CD4-positive, alpha-beta memory T cell (primary cell): ENCODE measurements at regions not wholly inside any gene's neighbourhood (a gene's known extent, or its start where the extent isn't known, plus 50 kb on each side); places are given as distances from the start of the nearest gene placed in this dataset.
A peak's percentile ranks its signal among the peaks of the same experiment; 100 is the strongest.

Source experiments
- CTCF ChIA-PET: fragments of 350-600 bp; sonication (Branson Sonifier 250); formaldehyde crosslinking; loops from one replicate; lab custom pipeline; 2021; ENCODE audit warnings: inconsistent platforms; ENCODE audit not compliant: partially characterized antibody; lab: Charles Lee
- POLR2A ChIA-PET: fragments of 350-600 bp; sonication (Branson Sonifier 250); formaldehyde crosslinking; loops from one replicate; lab custom pipeline; 2021; ENCODE audit not compliant: partially characterized antibody; lab: Charles Lee
- DNase-seq, 5 donors: peaks; one replicate each; pipeline versions ENCODE4 v3.0.0 to v3.0.0-alpha.2; 2020 to 2022; ENCODE audit warnings: mixed read lengths in 1 of 5
- H3K27ac ChIP-seq: one replicate; pipeline ENCODE4 v1.7.0; 2013; ENCODE audit warnings: low read depth, low read length
- H3K27me3 ChIP-seq: 2 replicates; pipeline ENCODE4 v1.7.0; 2013; ENCODE audit warnings: mild to moderate bottlenecking, low read length, moderate library complexity; ENCODE audit not compliant: insufficient read depth
- H3K36me3 ChIP-seq: 2 replicates; pipeline ENCODE4 v1.7.0; 2013; ENCODE audit warnings: mild to moderate bottlenecking, low read length, moderate library complexity; ENCODE audit not compliant: insufficient read depth
- H3K4me1 ChIP-seq: 2 replicates; pipeline ENCODE4 v1.7.0; 2013; ENCODE audit warnings: mild to moderate bottlenecking, low read length, moderate library complexity; ENCODE audit not compliant: insufficient read depth
- H3K4me3 ChIP-seq, 2 donors: one replicate each; pipeline ENCODE4 v1.7.0; 2013; ENCODE audit warnings: low read length in 2 of 2, mild to moderate bottlenecking in 1 of 2
- H3K9me3 ChIP-seq, 2 donors: one replicate each; pipeline ENCODE4 v1.7.0; 2013; ENCODE audit warnings: low read length in 2 of 2, control low read depth in 1 of 2; ENCODE audit not compliant: control insufficient read depth in 1 of 2
- H3K27ac Mint-ChIP-seq, 7 donors: one replicate each; pipeline ENCODE4 v1.8.0; 2020 to 2021; ENCODE audit warnings: mixed read lengths in 7 of 7, mild to moderate bottlenecking in 6 of 7, inconsistent platforms in 3 of 7, moderate library complexity in 3 of 7
- H3K27me3 Mint-ChIP-seq, 2 donors: one replicate each; pipeline ENCODE4 v1.8.0; 2020 to 2021; ENCODE audit warnings: mixed read lengths in 2 of 2
- H3K36me3 Mint-ChIP-seq, 2 donors: one replicate each; pipeline ENCODE4 v1.8.0; 2020 to 2021; ENCODE audit warnings: mixed read lengths in 2 of 2, inconsistent platforms in 1 of 2, mild to moderate bottlenecking in 1 of 2
- H3K4me1 Mint-ChIP-seq, 4 donors: one replicate each; pipeline ENCODE4 v1.8.0; 2020 to 2021; ENCODE audit warnings: mixed read lengths in 4 of 4, mild to moderate bottlenecking in 1 of 4
- H3K4me3 Mint-ChIP-seq, 8 donors: one replicate each; pipeline ENCODE4 v1.8.0; 2020 to 2021; ENCODE audit warnings: mixed read lengths in 8 of 8, mild to moderate bottlenecking in 7 of 8, moderate library complexity in 6 of 8, inconsistent platforms in 3 of 8
- H3K9me3 Mint-ChIP-seq, 8 donors: one replicate each; pipeline ENCODE4 v1.8.0; 2020 to 2021; ENCODE audit warnings: mixed read lengths in 8 of 8, mild to moderate bottlenecking in 5 of 8, inconsistent platforms in 3 of 8, moderate library complexity in 1 of 8
- intact Hi-C: fragments of 100-400 bp; cut with micrococcal nuclease; formaldehyde crosslinking; loops from one replicate; pipeline ENCODE4 v1.15.1; 2023

- no peaks in the 10 kb centered on the region for H3K27me3 ChIP-seq
- H3K4me1 Mint-ChIP-seq: no peaks in the 10 kb centered on the region
- ChIA-PET POLR2A (no interaction called here), CTCF (interaction anchor here (0.7 kb wide), 1 partner anchor 200 kb away, joined by 3 read pairs; no protein-coding TSS in a partner anchor)
- H3K36me3 ChIP-seq: no peaks in the 10 kb centered on the region
- H3K4me1 ChIP-seq: no peaks in the 10 kb centered on the region
- H3K36me3 Mint-ChIP-seq: no peaks in the 10 kb centered on the region
- no peaks in the 10 kb centered on the region for H3K27me3 Mint-ChIP-seq
- H3K4me3 Mint-ChIP-seq: peak overlapping the region in 1 of 8 donors; percentile 16
- H3K9me3 Mint-ChIP-seq: peaks cover 0 to 1% (median 0%) of the 10 kb centered on the region in 8 donors
- H3K27ac Mint-ChIP-seq: no peak overlapping the region
- no peak for DNase-seq
- intact Hi-C loops: no loop called here
- no peaks in the 10 kb centered on the region for H3K9me3 ChIP-seq
- H3K4me3 ChIP-seq: no peak overlapping the region
- H3K27ac ChIP-seq: no peak overlapping the region
Measured at GRCh38 chr3:115385774-115386730, 237.3 kb upstream of the GAP43 start.

- no peak for DNase-seq
- no peaks in the 10 kb centered on the region for H3K36me3 ChIP-seq
- H3K4me1 ChIP-seq: no peaks in the 10 kb centered on the region
- no peaks in the 10 kb centered on the region for H3K27me3 ChIP-seq
- intact Hi-C loops: no loop called here
- ChIA-PET CTCF (no interaction called here), POLR2A (no interaction called here)
- Mint-ChIP-seq H3K9me3 (peaks cover 0 to 1% (median 0%) of the 10 kb centered on the region in 8 donors), H3K4me1 (peaks cover 2 to 9% (median 6%) of the 10 kb centered on the region in 4 donors), H3K4me3 (no peak overlapping the region), H3K27ac (peak overlapping the region in 1 of 7 donors; percentile 32), H3K36me3 (no peaks in the 10 kb centered on the region), H3K27me3 (no peaks in the 10 kb centered on the region)
- no peaks in the 10 kb centered on the region for H3K9me3 ChIP-seq
- H3K4me3 ChIP-seq: no peak overlapping the region
- no peak overlapping the region for H3K27ac ChIP-seq
Measured at GRCh38 chr3:115388166-115388565, 235.1 kb upstream of the GAP43 start.

- Histone ChIP-seq H3K27me3 (no peaks in the 10 kb centered on the region), H3K9me3 (no peaks in the 10 kb centered on the region), H3K36me3 (no peaks in the 10 kb centered on the region), H3K4me3 (no peak overlapping the region), H3K27ac (no peak overlapping the region), H3K4me1 (no peaks in the 10 kb centered on the region)
- DNase-seq: no peak
- ChIA-PET POLR2A (no interaction called here), CTCF (no interaction called here)
- peaks cover 2 to 9% (median 6%) of the 10 kb centered on the region in 4 donors for H3K4me1 Mint-ChIP-seq
- no peaks in the 10 kb centered on the region for H3K36me3 Mint-ChIP-seq
- H3K4me3 Mint-ChIP-seq: no peak overlapping the region
- no peaks in the 10 kb centered on the region for H3K27me3 Mint-ChIP-seq
- intact Hi-C loops: no loop called here
- H3K27ac Mint-ChIP-seq: no peak overlapping the region
- H3K9me3 Mint-ChIP-seq: peaks cover 0 to 1% (median 0%) of the 10 kb centered on the region in 8 donors
Measured at GRCh38 chr3:115388811-115389210, 234.5 kb upstream of the GAP43 start.

GRCh38 chr3:115396801-115397200 is 226.5 kb upstream of the GAP43 start:
- peaks cover 0 to 5% (median 3%) of the 10 kb centered on the region in 4 donors for H3K4me1 Mint-ChIP-seq
- Histone ChIP-seq H3K4me3 (no peak overlapping the region), H3K27me3 (no peaks in the 10 kb centered on the region), H3K27ac (no peak overlapping the region), H3K9me3 (no peaks in the 10 kb centered on the region), H3K36me3 (no peaks in the 10 kb centered on the region), H3K4me1 (no peaks in the 10 kb centered on the region)
- ChIA-PET CTCF (no interaction called here), POLR2A (no interaction called here)
- no peaks in the 10 kb centered on the region for H3K9me3 Mint-ChIP-seq
- H3K36me3 Mint-ChIP-seq: no peaks in the 10 kb centered on the region
- H3K27ac Mint-ChIP-seq: no peak overlapping the region
- peaks cover 0 to 2% of the 10 kb centered on the region in 2 donors for H3K27me3 Mint-ChIP-seq
- DNase-seq: no peak
- H3K4me3 Mint-ChIP-seq: no peak overlapping the region
- intact Hi-C loops: no loop called here

DNA sequence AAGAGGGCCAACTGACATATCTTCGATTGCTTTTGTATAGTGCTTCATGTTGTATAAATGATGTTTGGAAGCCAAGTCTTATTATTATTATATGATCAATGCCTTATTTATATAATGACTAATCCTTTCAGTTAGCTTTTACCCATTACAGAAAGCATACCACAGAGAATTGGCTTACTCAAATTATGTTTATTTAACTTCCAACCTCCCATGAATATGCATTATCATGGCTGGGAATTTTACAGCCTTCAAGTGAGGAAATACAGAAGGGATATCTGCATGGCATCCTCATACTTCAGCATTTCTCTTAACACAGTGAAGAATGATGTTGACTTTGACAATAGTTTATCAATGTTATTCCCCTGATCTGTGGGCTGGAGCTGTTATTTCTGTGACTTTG is 225.9 kb upstream of the GAP43 start:
- Histone ChIP-seq H3K27me3 (no peaks in the 10 kb centered on the region), H3K4me3 (no peak overlapping the region), H3K36me3 (no peaks in the 10 kb centered on the region), H3K27ac (no peak overlapping the region), H3K9me3 (no peaks in the 10 kb centered on the region), H3K4me1 (no peaks in the 10 kb centered on the region)
- ChIA-PET POLR2A (no interaction called here), CTCF (no interaction called here)
- intact Hi-C loops: no loop called here
- H3K27me3 Mint-ChIP-seq: peaks cover 0 to 2% of the 10 kb centered on the region in 2 donors
- no peaks in the 10 kb centered on the region for H3K4me1 Mint-ChIP-seq
- H3K4me3 Mint-ChIP-seq: no peak overlapping the region
- no peak for DNase-seq
- H3K27ac Mint-ChIP-seq: no peak overlapping the region
- no peaks in the 10 kb centered on the region for H3K36me3 Mint-ChIP-seq
- H3K9me3 Mint-ChIP-seq: no peaks in the 10 kb centered on the region

DNA sequence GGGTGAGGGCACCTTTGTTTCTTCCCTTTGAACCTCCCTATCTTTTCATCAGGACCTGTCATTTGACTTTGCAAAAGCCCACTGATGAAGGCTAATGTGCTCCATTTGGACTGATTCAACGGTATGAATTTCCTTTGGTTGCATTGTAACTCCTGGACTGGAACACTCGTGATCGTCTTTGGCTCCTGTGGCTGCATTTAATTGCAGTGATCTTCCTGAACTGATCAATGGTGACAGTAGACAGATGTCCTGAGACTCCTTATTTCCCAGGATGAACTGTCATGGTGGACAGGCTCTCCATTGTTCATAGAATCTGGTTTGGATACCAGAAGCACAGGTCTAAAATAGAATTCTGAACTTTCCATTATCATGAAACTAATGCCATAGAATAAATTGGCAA is 224.8 kb upstream of the GAP43 start:
- H3K36me3 ChIP-seq: no peaks in the 10 kb centered on the region
- POLR2A ChIA-PET: no interaction called here
- H3K4me1 ChIP-seq: no peaks in the 10 kb centered on the region
- no peaks in the 10 kb centered on the region for H3K27me3 ChIP-seq
- Mint-ChIP-seq H3K4me1 (no peaks in the 10 kb centered on the region), H3K9me3 (no peaks in the 10 kb centered on the region), H3K36me3 (no peaks in the 10 kb centered on the region), H3K27ac (no peak overlapping the region), H3K4me3 (no peak overlapping the region), H3K27me3 (peaks cover 0 to 2% of the 10 kb centered on the region in 2 donors)
- intact Hi-C loops: no loop called here
- no peaks in the 10 kb centered on the region for H3K9me3 ChIP-seq
- no peak overlapping the region for H3K27ac ChIP-seq
- no peak for DNase-seq
- CTCF ChIA-PET: no interaction called here
- H3K4me3 ChIP-seq: no peak overlapping the region

- H3K27me3 ChIP-seq: no peaks in the 10 kb centered on the region
- CTCF ChIA-PET: no interaction called here
- H3K36me3 Mint-ChIP-seq: no peaks in the 10 kb centered on the region
Measured at GRCh38 chr3:115399750-115400149, 223.6 kb upstream of the GAP43 start.

More at GRCh38 chr3:115399750-115400149, 223.6 kb upstream of the GAP43 start:
- H3K4me3 Mint-ChIP-seq: no peak overlapping the region
- H3K4me1 ChIP-seq: no peaks in the 10 kb centered on the region
- H3K27me3 Mint-ChIP-seq: peaks cover 0 to 2% of the 10 kb centered on the region in 2 donors
- no peaks in the 10 kb centered on the region for H3K36me3 ChIP-seq
- peak overlapping the region in 1 of 7 donors; percentile 23 for H3K27ac Mint-ChIP-seq
- no peaks in the 10 kb centered on the region for H3K9me3 Mint-ChIP-seq
- POLR2A ChIA-PET: no interaction called here
- H3K9me3 ChIP-seq: no peaks in the 10 kb centered on the region
- H3K27ac ChIP-seq: no peak overlapping the region
- no peak for DNase-seq
- intact Hi-C loops: no loop called here
- H3K4me3 ChIP-seq: no peak overlapping the region
- no peaks in the 10 kb centered on the region for H3K4me1 Mint-ChIP-seq
